GM12891 (cell line): ENCODE measurements at regions not wholly inside any gene's neighbourhood (a gene's known extent, or its start where the extent isn't known, plus 50 kb on each side); places are given as distances from the start of the nearest gene placed in this dataset.

Experiments used
- POLR2A ChIP-seq: IDR thresholded peaks from 2 replicates; pipeline ENCODE4 v1.6.1; 2011; ENCODE audit warnings: low read depth, low read length, control low read depth
- TAF1 ChIP-seq: IDR thresholded peaks from 2 replicates; pipeline ENCODE4 v1.6.1; 2011; ENCODE audit warnings: low read depth, low read length, control low read depth

- TF ChIP-seq TAF1 = no peak
- no peak for TF ChIP-seq POLR2A
Measured at GRCh38 chr6:86448398-86448797, 488.9 kb upstream of the HTR1E start.
